ENCODE measurements at regions not wholly inside any gene's neighbourhood (a gene's known extent, or its start where the extent isn't known, plus 50 kb on each side); places are given as distances from the start of the nearest gene placed in this dataset.

- no peak for DNase-seq
- no peak overlapping the region; the same call in 1 of the 2 replicates for H2AFZ ChIP-seq (ENCODE audit: low read depth, low read length)
Measured at GRCh38 chr9:16085167-16085726, 532.4 kb downstream of the CCDC171 start.

GRCh38 chr9:16090907-16091629 is 538.2 kb downstream of the CCDC171 start:
- Histone ChIP-seq H3K4me2 (ENCODE audit: insufficient read depth, low read length) (no peak overlapping the region), H3K9me3 (ENCODE audit: insufficient read depth, low read length, severe bottlenecking) (no peaks in the 10 kb centered on the region), H3K9ac (ENCODE audit: low read depth, low read length) (no peak overlapping the region), H3K27me3 (ENCODE audit: insufficient read depth, low read length, poor library complexity) (no peaks in the 10 kb centered on the region), H3K4me1 (ENCODE audit: insufficient read depth, low read length) (no peaks in the 10 kb centered on the region), H4K20me1 (ENCODE audit: insufficient read depth, low read length) (no peaks in the 10 kb centered on the region), H3K36me3 (ENCODE audit: insufficient read depth, low read length) (no peaks in the 10 kb centered on the region), H3K79me2 (ENCODE audit: insufficient read depth, low read length) (no peaks in the 10 kb centered on the region), H3K4me3 (ENCODE audit: low read depth in 1 of 2, low read length in 2 of 2) (no peak overlapping the region), H3K27ac (ENCODE audit: low read length) (no peak overlapping the region), H2AFZ (ENCODE audit: low read depth, low read length) (no peak overlapping the region)
- no peak for TF ChIP-seq CTCF (IDR thresholded peaks at IDR 0.05; ENCODE audit: borderline replicate concordance, extremely low read depth, low read length, poor library complexity, severe bottlenecking)
- no peak for TF ChIP-seq EZH2 (IDR thresholded peaks at IDR 0.05; ENCODE audit: borderline replicate concordance, low read depth, low read length, severe bottlenecking)
- no peak for DNase-seq
- no peak for ATAC-seq (ENCODE audit: insufficient read depth, low read depth)

More at GRCh38 chr9:16085167-16085726, 532.4 kb downstream of the CCDC171 start:
- no peak for ATAC-seq (ENCODE audit: insufficient read depth, low read depth)
- Histone ChIP-seq H3K9ac (ENCODE audit: low read depth, low read length) (no peak overlapping the region), H3K4me1 (ENCODE audit: insufficient read depth, low read length) (no peaks in the 10 kb centered on the region), H3K4me3 (ENCODE audit: low read depth in 1 of 2, low read length in 2 of 2) (no peak overlapping the region), H3K27me3 (ENCODE audit: insufficient read depth, low read length, poor library complexity) (no peaks in the 10 kb centered on the region), H3K9me3 (ENCODE audit: insufficient read depth, low read length, severe bottlenecking) (no peaks in the 10 kb centered on the region), H4K20me1 (ENCODE audit: insufficient read depth, low read length) (no peaks in the 10 kb centered on the region), H3K79me2 (ENCODE audit: insufficient read depth, low read length) (no peaks in the 10 kb centered on the region), H3K4me2 (ENCODE audit: insufficient read depth, low read length) (no peak overlapping the region), H3K27ac (ENCODE audit: low read length) (no peak overlapping the region), H3K36me3 (ENCODE audit: insufficient read depth, low read length) (no peaks in the 10 kb centered on the region)
- TF ChIP-seq CTCF (IDR thresholded peaks at IDR 0.05; ENCODE audit: borderline replicate concordance, extremely low read depth, low read length, poor library complexity, severe bottlenecking) (no peak), EZH2 (IDR thresholded peaks at IDR 0.05; ENCODE audit: borderline replicate concordance, low read depth, low read length, severe bottlenecking) (no peak)

- H3K27me3 ChIP-seq (ENCODE audit: insufficient read depth, low read length, poor library complexity), result no peaks in the 10 kb centered on the region
- no peaks in the 10 kb centered on the region for H3K4me1 ChIP-seq (ENCODE audit: insufficient read depth, low read length)
- H3K4me3 ChIP-seq (ENCODE audit: low read depth in 1 of 2, low read length in 2 of 2), result no peak overlapping the region
- no peak overlapping the region for H3K4me2 ChIP-seq (ENCODE audit: insufficient read depth, low read length)
- H4K20me1 ChIP-seq (ENCODE audit: insufficient read depth, low read length), result no peaks in the 10 kb centered on the region
- H3K36me3 ChIP-seq (ENCODE audit: insufficient read depth, low read length), result no peaks in the 10 kb centered on the region
- ATAC-seq (ENCODE audit: insufficient read depth, low read depth) (peak; percentile 75), DNase-seq (peak; percentile 25)
- TF ChIP-seq EZH2 (IDR thresholded peaks at IDR 0.05; ENCODE audit: borderline replicate concordance, low read depth, low read length, severe bottlenecking) (no peak), CTCF (IDR thresholded peaks at IDR 0.05; ENCODE audit: borderline replicate concordance, extremely low read depth, low read length, poor library complexity, severe bottlenecking) (no peak)
- H3K79me2 ChIP-seq (ENCODE audit: insufficient read depth, low read length), result no peaks in the 10 kb centered on the region
- H2AFZ ChIP-seq (ENCODE audit: low read depth, low read length), result no peak overlapping the region
- H3K9ac ChIP-seq (ENCODE audit: low read depth, low read length), result no peak overlapping the region
- no peaks in the 10 kb centered on the region for H3K9me3 ChIP-seq (ENCODE audit: insufficient read depth, low read length, severe bottlenecking)
- no peak overlapping the region for H3K27ac ChIP-seq (ENCODE audit: low read length)
Measured at GRCh38 chr9:16092142-16093091, 539.6 kb downstream of the CCDC171 start.

All from DND-41 (cell line).